CD4-positive, CD25-positive, alpha-beta regulatory T cell (primary cell): ENCODE measurements at regions not wholly inside any gene's neighbourhood (a gene's known extent, or its start where the extent isn't known, plus 50 kb on each side); places are given as distances from the start of the nearest gene placed in this dataset.

Experiments
- ATAC-seq, 2 donors: fragments of 150-1000 bp; cut with Tn5 transposase; one replicate each; pipeline ENCODE4 v1.10.0; 2021; ENCODE audit warnings: low read depth in 2 of 2, moderate number of reproducible peaks in 2 of 2, moderate library complexity in 1 of 2
- DNase-seq, 3 donors: peaks; one replicate each; pipeline versions ENCODE4 v3.0.0 to v3.0.0-alpha.2; 2012 to 2022; ENCODE audit warnings: mixed read lengths in 1 of 3
- H3K27ac ChIP-seq: one replicate; pipeline ENCODE4 v1.7.0; 2013; ENCODE audit warnings: mild to moderate bottlenecking, low read length; ENCODE audit not compliant: insufficient read depth, poor library complexity, severe bottlenecking
- H3K27me3 ChIP-seq: one replicate; pipeline ENCODE4 v1.7.0; 2013; ENCODE audit warnings: low read length; ENCODE audit not compliant: control insufficient read depth, insufficient read depth
- H3K36me3 ChIP-seq: one replicate; pipeline ENCODE4 v1.7.0; 2013; ENCODE audit warnings: mild to moderate bottlenecking, low read length, moderate library complexity; ENCODE audit not compliant: control insufficient read depth, insufficient read depth
- H3K4me1 ChIP-seq: 2 replicates; pipeline ENCODE4 v1.7.0; 2013; ENCODE audit warnings: mild to moderate bottlenecking, low read length; ENCODE audit not compliant: insufficient read depth, control insufficient read depth, poor library complexity, severe bottlenecking
- H3K4me3 ChIP-seq: one replicate; pipeline ENCODE4 v1.7.0; 2013; ENCODE audit warnings: low read depth, mild to moderate bottlenecking, low read length, moderate library complexity
- H3K9me3 ChIP-seq, 2 experiments: 1 replicate in 1 of 2; 2 replicates in 1 of 2; pipeline ENCODE4 v1.7.0; 2013; ENCODE audit warnings: low read length in 2 of 2, mild to moderate bottlenecking in 1 of 2, moderate library complexity in 1 of 2; ENCODE audit not compliant: control insufficient read depth in 2 of 2
- H3K27ac Mint-ChIP-seq, 3 donors: one replicate each; pipeline ENCODE4 v1.8.0; 2020 to 2022; ENCODE audit warnings: mild to moderate bottlenecking in 3 of 3, mixed read lengths in 3 of 3, moderate library complexity in 2 of 3
- H3K27me3 Mint-ChIP-seq: one replicate; pipeline ENCODE4 v1.8.0; 2022; ENCODE audit warnings: mild to moderate bottlenecking, mixed read lengths
- H3K36me3 Mint-ChIP-seq: one replicate; pipeline ENCODE4 v1.8.0; 2020; ENCODE audit warnings: mixed read lengths
- H3K4me1 Mint-ChIP-seq, 4 donors: one replicate each; pipeline ENCODE4 v1.8.0; 2020 to 2022; ENCODE audit warnings: mixed read lengths in 4 of 4, mild to moderate bottlenecking in 1 of 4
- H3K4me3 Mint-ChIP-seq, 4 donors: one replicate each; pipeline ENCODE4 v1.8.0; 2020 to 2022; ENCODE audit warnings: mild to moderate bottlenecking in 4 of 4, mixed read lengths in 4 of 4, moderate library complexity in 3 of 4
- H3K9me3 Mint-ChIP-seq, 7 donors: one replicate each; pipeline ENCODE4 v1.8.0; 2020 to 2022; ENCODE audit warnings: mixed read lengths in 7 of 7, mild to moderate bottlenecking in 3 of 7, moderate library complexity in 2 of 7

GRCh38 chr10:90675621-90676020 is 182.2 kb downstream of the HTR7 start:
- no peaks in the 10 kb centered on the region for H3K27me3 ChIP-seq
- H3K36me3 ChIP-seq, result no peaks in the 10 kb centered on the region
- H3K4me3 Mint-ChIP-seq, result no peak overlapping the region
- no peak overlapping the region for H3K27ac ChIP-seq
- DNase-seq (no peak), ATAC-seq (no peak)
- H3K27me3 Mint-ChIP-seq, result no peaks in the 10 kb centered on the region
- H3K27ac Mint-ChIP-seq, result no peak overlapping the region
- H3K36me3 Mint-ChIP-seq, result no peaks in the 10 kb centered on the region
- H3K9me3 Mint-ChIP-seq, result peaks cover 0 to 6% (median 0%) of the 10 kb centered on the region in 7 donors
- no peaks in the 10 kb centered on the region for H3K4me1 Mint-ChIP-seq
- H3K4me1 ChIP-seq, result no peaks in the 10 kb centered on the region
- H3K4me3 ChIP-seq, result no peak overlapping the region
- no peaks in the 10 kb centered on the region for H3K9me3 ChIP-seq
